ENCODE measurements at regions not wholly inside any gene's neighbourhood (a gene's known extent, or its start where the extent isn't known, plus 50 kb on each side); places are given as distances from the start of the nearest gene placed in this dataset.

DNA sequence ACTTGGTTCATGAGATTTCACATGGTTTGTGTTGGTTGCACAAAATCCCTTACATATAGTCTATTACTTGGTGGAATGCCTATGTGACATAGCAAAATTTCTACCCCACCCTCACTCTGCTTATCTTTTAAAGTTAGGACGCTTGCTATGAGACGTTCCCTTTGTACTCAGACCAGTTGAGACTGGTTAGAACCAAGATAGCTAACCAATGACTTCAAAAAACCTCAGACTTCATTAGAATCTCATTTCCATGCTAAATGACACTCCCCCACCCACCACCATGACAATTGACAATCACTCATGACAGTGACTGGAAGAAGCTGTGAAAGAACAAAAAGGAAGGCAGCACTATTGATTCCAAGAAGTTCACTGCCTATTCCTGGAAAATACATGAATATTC is 313.6 kb downstream of the ETS1 start:
- no peaks in the 10 kb centered on the region for H3K9me3 ChIP-seq
- TF ChIP-seq NR3C1 (IDR thresholded peaks at IDR 0.05): no peak
- TF ChIP-seq KDM1A (IDR thresholded peaks at IDR 0.05; ENCODE audit: low read depth): no peak
- TF ChIP-seq POLR2A (IDR thresholded peaks at IDR 0.05; ENCODE audit: low read length): no peak
- no peak for TF ChIP-seq CHD4 (IDR thresholded peaks at IDR 0.05; ENCODE audit: borderline replicate concordance)
- no peak for DNase-seq (ENCODE audit: low read depth in 1 of 2, low spot score in 1 of 2)
- POLR2A ChIA-PET: no interaction called here
- no peak overlapping the region for H3K4me3 ChIP-seq
- H3K4me1 ChIP-seq: no peaks in the 10 kb centered on the region
- CTCF ChIA-PET: interaction anchor here (1.2 kb wide), 1 partner anchor 359 kb away, joined by 3 read pairs; no protein-coding TSS in a partner anchor
- H3K27ac ChIP-seq: no peak overlapping the region
- no peak for FAIRE-seq
- WGBS (ENCODE audit: missing lambda C conversion rate): 90% methylated on average over 2 of the region's 2 CpGs
- no peak for ATAC-seq
- no peak overlapping the region for H3K4me2 ChIP-seq

DNA sequence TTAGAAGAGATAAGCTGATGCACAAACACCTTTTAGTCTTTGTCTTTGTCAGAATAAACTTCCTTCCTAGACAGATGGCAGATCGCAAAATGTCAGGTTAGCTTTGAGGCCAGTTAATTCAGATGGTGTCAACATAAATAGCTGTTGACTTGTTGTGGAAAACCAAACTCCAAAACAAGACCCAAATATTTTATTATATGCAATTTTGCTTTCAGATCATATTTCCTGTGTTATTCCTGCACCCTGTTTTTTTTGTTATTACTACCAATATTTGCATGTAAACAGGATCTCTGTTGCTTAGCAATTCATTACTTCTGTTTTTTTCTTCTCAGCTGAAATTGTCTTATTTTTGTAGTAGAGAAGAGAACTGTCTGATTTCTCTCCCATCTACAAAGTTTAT is 316.0 kb downstream of the ETS1 start:
- no peaks in the 10 kb centered on the region for H3K4me1 ChIP-seq
- H3K4me2 ChIP-seq: no peak overlapping the region
- no peak for TF ChIP-seq CHD2 (IDR thresholded peaks at IDR 0.05; ENCODE audit: low read length, partially characterized antibody)
- TF ChIP-seq EP300 (IDR thresholded peaks at IDR 0.05): no peak
- TF ChIP-seq FOSL2 (IDR thresholded peaks at IDR 0.05): no peak
- TF ChIP-seq FOSL2 (CRISPR knock-in tag; IDR thresholded peaks at IDR 0.05): no peak
- TF ChIP-seq RCOR1 (IDR thresholded peaks at IDR 0.05; ENCODE audit: low read depth, low read length): no peak
- no peak for TF ChIP-seq TP53 (CRISPR knock-in tag; IDR thresholded peaks at IDR 0.05)
- TF ChIP-seq JUNB (IDR thresholded peaks at IDR 0.05): no peak
- ChIA-PET POLR2A (no interaction called here), CTCF (interaction anchor here (1.2 kb wide), 1 partner anchor 361 kb away, joined by 4 read pairs; no protein-coding TSS in a partner anchor)
- no peak overlapping the region for H3K4me3 ChIP-seq
- H3K9me3 ChIP-seq: no peaks in the 10 kb centered on the region
- no peak for FAIRE-seq
- ATAC-seq: no peak
- H3K27ac ChIP-seq: no peak overlapping the region
- WGBS (ENCODE audit: missing lambda C conversion rate): 95% methylated on average over 1 of the region's 1 CpG
- DNase-seq (ENCODE audit: low read depth in 1 of 2, low spot score in 1 of 2): no peak

DNA sequence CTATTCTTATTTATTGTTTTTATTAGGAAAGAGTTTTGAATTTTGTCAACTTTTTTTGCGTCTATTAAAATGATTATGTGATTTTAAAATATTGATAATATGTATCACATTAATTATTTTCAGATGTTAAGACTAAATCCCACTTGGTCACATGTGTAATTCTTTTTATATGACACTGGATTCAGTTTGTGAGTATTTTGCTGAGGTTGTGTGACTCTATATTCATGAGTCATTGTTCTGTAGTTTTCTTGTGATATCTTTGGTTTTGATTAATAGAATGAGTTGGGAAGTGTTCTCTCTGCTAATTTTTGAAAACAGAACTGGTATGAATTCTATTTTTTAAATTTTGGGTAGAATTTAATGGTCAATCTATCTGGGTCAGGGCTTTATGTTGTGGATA is 317.9 kb downstream of the ETS1 start:
- DNase-seq (ENCODE audit: low read depth in 1 of 2, low spot score in 1 of 2): no peak
- ChIA-PET CTCF (interaction anchor here (0.7 to 1.3 kb wide), 2 partner anchors 21 to 162 kb away, joined by 3 to 4 read pairs; no protein-coding TSS in a partner anchor), POLR2A (no interaction called here)
- no peak for ATAC-seq
- 90% methylated on average over 1 of the region's 1 CpG for WGBS (ENCODE audit: missing lambda C conversion rate)
- Histone ChIP-seq H3K4me3 (no peak overlapping the region), H3K9me3 (no peaks in the 10 kb centered on the region), H3K4me2 (no peak overlapping the region), H3K4me1 (no peaks in the 10 kb centered on the region), H3K27ac (no peak overlapping the region)
- no peak for FAIRE-seq
- TF ChIP-seq, protein P1, sequence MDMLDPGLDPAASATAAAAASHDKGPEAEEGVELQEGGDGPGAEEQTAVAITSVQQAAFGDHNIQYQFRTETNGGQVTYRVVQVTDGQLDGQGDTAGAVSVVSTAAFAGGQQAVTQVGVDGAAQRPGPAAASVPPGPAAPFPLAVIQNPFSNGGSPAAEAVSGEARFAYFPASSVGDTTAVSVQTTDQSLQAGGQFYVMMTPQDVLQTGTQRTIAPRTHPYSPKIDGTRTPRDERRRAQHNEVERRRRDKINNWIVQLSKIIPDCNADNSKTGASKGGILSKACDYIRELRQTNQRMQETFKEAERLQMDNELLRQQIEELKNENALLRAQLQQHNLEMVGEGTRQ (IDR thresholded peaks at IDR 0.05): no peak
- TF ChIP-seq TFCP2L1 (CRISPR knock-in tag; IDR thresholded peaks at IDR 0.05) (no peak), EP300 (IDR thresholded peaks at IDR 0.05) (no peak), FOSB (CRISPR knock-in tag; IDR thresholded peaks at IDR 0.05) (no peak), CHD4 (IDR thresholded peaks at IDR 0.05; ENCODE audit: borderline replicate concordance) (no peak)

DNA sequence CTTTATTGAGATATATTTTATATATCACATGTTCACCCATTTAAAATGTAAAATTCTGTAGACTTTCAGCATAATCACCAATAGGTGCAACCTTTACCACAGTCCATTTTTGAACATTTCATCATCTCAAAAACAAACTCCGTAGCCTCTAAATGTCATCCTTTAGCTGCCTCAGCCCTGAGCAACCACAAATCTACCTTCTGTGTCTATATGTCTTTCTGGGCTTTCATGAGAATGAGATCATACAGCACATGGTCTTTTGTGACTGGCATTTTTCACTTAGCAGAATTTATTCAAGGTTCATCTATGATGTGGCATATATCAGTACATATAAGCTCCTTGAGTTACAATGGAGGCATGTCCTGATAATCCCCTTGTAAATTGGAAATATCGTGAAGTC is 320.5 kb downstream of the ETS1 start:
- Histone ChIP-seq H3K9me3 (no peaks in the 10 kb centered on the region), H3K27ac (no peak overlapping the region), H3K4me1 (no peaks in the 10 kb centered on the region), H3K4me2 (no peak overlapping the region), H3K4me3 (no peak overlapping the region)
- ChIA-PET POLR2A (no interaction called here), CTCF (no interaction called here)
- ATAC-seq (no peak), DNase-seq (ENCODE audit: low read depth in 1 of 2, low spot score in 1 of 2) (no peak), FAIRE-seq (no peak)
- WGBS (ENCODE audit: missing lambda C conversion rate): 84% methylated on average over 2 of the region's 2 CpGs
- no peak for TF ChIP-seq RARB (CRISPR knock-in tag; IDR thresholded peaks at IDR 0.05)
- TF ChIP-seq, protein P2, sequence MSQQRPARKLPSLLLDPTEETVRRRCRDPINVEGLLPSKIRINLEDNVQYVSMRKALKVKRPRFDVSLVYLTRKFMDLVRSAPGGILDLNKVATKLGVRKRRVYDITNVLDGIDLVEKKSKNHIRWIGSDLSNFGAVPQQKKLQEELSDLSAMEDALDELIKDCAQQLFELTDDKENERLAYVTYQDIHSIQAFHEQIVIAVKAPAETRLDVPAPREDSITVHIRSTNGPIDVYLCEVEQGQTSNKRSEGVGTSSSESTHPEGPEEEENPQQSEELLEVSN (IDR thresholded peaks at IDR 0.05; ENCODE audit: borderline replicate concordance, low read depth): no peak
- TF ChIP-seq POLR2AphosphoS2 (conservative IDR thresholded peaks at IDR 0.05; ENCODE audit: low read length): no peak
- no peak for TF ChIP-seq HDAC2 (IDR thresholded peaks at IDR 0.05)
- TF ChIP-seq, protein P3, sequence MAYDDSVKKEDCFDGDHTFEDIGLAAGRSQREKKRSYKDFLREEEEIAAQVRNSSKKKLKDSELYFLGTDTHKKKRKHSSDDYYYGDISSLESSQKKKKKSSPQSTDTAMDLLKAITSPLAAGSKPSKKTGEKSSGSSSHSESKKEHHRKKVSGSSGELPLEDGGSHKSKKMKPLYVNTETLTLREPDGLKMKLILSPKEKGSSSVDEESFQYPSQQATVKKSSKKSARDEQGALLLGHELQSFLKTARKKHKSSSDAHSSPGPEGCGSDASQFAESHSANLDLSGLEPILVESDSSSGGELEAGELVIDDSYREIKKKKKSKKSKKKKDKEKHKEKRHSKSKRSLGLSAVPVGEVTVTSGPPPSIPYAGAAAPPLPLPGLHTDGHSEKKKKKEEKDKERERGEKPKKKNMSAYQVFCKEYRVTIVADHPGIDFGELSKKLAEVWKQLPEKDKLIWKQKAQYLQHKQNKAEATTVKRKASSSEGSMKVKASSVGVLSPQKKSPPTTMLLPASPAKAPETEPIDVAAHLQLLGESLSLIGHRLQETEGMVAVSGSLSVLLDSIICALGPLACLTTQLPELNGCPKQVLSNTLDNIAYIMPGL (CRISPR knock-in tag; IDR thresholded peaks at IDR 0.05; ENCODE audit: borderline replicate concordance): no peak
- no peak for TF ChIP-seq KDM1A (IDR thresholded peaks at IDR 0.05; ENCODE audit: low read depth)
- TF ChIP-seq JUN (IDR thresholded peaks at IDR 0.05): no peak
- TF ChIP-seq, protein P4, sequence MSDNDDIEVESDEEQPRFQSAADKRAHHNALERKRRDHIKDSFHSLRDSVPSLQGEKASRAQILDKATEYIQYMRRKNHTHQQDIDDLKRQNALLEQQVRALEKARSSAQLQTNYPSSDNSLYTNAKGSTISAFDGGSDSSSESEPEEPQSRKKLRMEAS (IDR thresholded peaks at IDR 0.05): no peak
- TF ChIP-seq, protein P5, sequence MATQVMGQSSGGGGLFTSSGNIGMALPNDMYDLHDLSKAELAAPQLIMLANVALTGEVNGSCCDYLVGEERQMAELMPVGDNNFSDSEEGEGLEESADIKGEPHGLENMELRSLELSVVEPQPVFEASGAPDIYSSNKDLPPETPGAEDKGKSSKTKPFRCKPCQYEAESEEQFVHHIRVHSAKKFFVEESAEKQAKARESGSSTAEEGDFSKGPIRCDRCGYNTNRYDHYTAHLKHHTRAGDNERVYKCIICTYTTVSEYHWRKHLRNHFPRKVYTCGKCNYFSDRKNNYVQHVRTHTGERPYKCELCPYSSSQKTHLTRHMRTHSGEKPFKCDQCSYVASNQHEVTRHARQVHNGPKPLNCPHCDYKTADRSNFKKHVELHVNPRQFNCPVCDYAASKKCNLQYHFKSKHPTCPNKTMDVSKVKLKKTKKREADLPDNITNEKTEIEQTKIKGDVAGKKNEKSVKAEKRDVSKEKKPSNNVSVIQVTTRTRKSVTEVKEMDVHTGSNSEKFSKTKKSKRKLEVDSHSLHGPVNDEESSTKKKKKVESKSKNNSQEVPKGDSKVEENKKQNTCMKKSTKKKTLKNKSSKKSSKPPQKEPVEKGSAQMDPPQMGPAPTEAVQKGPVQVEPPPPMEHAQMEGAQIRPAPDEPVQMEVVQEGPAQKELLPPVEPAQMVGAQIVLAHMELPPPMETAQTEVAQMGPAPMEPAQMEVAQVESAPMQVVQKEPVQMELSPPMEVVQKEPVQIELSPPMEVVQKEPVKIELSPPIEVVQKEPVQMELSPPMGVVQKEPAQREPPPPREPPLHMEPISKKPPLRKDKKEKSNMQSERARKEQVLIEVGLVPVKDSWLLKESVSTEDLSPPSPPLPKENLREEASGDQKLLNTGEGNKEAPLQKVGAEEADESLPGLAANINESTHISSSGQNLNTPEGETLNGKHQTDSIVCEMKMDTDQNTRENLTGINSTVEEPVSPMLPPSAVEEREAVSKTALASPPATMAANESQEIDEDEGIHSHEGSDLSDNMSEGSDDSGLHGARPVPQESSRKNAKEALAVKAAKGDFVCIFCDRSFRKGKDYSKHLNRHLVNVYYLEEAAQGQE (IDR thresholded peaks at IDR 0.05): no peak
- TF ChIP-seq ZNF302 (CRISPR knock-in tag; IDR thresholded peaks at IDR 0.05): no peak
- no peak for TF ChIP-seq BHLHE40 (IDR thresholded peaks at IDR 0.05; ENCODE audit: low read depth, low read length)
- TF ChIP-seq, protein P6, sequence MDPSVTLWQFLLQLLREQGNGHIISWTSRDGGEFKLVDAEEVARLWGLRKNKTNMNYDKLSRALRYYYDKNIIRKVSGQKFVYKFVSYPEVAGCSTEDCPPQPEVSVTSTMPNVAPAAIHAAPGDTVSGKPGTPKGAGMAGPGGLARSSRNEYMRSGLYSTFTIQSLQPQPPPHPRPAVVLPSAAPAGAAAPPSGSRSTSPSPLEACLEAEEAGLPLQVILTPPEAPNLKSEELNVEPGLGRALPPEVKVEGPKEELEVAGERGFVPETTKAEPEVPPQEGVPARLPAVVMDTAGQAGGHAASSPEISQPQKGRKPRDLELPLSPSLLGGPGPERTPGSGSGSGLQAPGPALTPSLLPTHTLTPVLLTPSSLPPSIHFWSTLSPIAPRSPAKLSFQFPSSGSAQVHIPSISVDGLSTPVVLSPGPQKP (IDR thresholded peaks at IDR 0.05; ENCODE audit: low read depth, low read length): no peak
- TF ChIP-seq ZC3H11A (IDR thresholded peaks at IDR 0.05): no peak
